Astrocyte of the cerebellum (primary cell): ENCODE measurements at regions not wholly inside any gene's neighbourhood (a gene's known extent, or its start where the extent isn't known, plus 50 kb on each side); places are given as distances from the start of the nearest gene placed in this dataset.
"Not testable (repeated sequence)": the region's sequence is repeated elsewhere in the genome, so short reads cannot be mapped to it uniquely, and the experiment has no call there.

Experiments
- DNase-seq: peaks from one replicate; pipeline ENCODE4 v3.0.0-alpha.2; 2011; ENCODE audit warnings: low read depth
- H3K4me3 ChIP-seq: 2 replicates; pipeline ENCODE4 v1.5.1; 2011; ENCODE audit warnings: mild to moderate bottlenecking, low read depth, low read length, moderate library complexity
- in situ Hi-C: cut with HindIII; loops from 2 replicates; pipeline ENCODE4 v1.10.0; 2017; ENCODE audit warnings: low sequenced_read_pairs
- TF ChIP-seq, protein P1 (sequence below): IDR thresholded peaks from 2 replicates; pipeline ENCODE4 v1.5.1; 2012; ENCODE audit warnings: low read length, low read depth, moderate library complexity, mild to moderate bottlenecking; ENCODE audit errors: missing control alignments

DNA sequence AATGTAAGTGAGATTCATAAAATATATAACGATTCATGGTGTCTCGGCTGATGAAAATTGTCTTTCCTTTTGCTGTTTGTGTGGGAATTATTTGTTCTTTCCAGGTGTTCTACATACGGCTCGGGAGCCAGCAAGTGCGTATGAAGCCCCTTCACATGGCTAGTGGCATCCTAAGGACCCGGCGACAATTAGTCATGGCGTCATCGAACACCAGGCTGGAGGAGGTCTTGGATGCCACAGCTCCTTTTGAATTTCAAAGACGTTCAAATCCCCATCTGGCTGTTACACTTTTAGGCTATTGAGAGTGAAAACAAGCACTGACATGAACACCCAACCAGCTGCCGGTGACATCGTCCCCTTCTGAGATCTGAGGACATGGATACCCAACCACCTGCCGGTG, 397.7 kb upstream of the TNRC6C start:
- in situ Hi-C loops = no loop called here
- no peak for DNase-seq
- no peak overlapping the region for H3K4me3 ChIP-seq
- TF ChIP-seq, protein P1, sequence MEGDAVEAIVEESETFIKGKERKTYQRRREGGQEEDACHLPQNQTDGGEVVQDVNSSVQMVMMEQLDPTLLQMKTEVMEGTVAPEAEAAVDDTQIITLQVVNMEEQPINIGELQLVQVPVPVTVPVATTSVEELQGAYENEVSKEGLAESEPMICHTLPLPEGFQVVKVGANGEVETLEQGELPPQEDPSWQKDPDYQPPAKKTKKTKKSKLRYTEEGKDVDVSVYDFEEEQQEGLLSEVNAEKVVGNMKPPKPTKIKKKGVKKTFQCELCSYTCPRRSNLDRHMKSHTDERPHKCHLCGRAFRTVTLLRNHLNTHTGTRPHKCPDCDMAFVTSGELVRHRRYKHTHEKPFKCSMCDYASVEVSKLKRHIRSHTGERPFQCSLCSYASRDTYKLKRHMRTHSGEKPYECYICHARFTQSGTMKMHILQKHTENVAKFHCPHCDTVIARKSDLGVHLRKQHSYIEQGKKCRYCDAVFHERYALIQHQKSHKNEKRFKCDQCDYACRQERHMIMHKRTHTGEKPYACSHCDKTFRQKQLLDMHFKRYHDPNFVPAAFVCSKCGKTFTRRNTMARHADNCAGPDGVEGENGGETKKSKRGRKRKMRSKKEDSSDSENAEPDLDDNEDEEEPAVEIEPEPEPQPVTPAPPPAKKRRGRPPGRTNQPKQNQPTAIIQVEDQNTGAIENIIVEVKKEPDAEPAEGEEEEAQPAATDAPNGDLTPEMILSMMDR = no peak

DNA sequence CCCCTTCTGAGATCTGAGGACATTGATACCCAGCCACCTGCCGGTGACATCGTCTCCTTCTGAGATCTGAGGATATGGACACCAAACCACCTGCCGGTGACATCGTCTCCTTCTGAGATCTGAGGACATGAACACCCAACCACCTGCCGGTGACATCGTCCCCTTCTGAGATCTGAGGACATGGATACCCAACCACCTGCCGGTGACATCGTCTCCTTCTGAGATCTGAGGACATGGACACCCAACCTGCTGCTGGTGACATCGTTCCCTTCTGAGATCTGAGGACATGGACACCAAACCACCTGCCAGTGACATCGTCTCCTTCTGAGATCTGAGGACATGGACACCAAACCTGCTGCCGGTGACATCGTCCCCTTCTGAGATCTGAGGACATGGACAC, 396.1 kb upstream of the TNRC6C start:
- H3K4me3 ChIP-seq, DNase-seq, in situ Hi-C loops: not testable (repeated sequence)

DNA sequence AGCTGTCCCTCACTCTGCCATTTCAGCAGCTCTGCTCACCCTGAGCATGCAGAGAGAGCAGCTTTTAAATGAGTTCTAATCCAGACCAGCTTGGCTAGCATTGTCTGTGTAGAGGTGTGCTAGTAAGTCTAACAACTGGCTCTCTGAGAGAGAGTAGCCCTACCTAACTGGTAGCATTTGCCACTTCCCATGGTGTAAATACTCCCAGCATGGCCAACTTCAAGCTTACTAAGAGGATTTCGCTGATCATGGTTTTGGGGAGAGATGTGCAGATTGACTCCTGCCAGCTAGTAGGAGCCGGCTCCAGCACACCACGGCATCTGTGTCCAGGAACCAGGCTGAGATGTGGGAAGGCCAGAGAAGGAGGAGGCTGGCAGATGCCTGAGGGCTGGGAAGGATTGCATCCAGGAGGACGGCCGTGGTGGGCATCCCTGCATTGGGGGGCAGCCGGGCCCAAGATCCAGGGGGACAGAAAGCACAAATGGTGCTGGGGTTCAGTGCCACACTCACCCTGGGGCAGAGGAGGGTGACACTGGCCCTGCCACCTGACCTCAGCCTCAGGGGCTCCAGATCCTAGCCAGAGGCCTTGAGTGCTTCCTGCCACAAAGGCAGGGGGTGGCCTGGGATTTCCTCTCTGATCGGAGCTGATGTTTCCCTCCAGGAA, 394.9 kb upstream of the TNRC6C start:
- in situ Hi-C loops = no loop called here

DNA sequence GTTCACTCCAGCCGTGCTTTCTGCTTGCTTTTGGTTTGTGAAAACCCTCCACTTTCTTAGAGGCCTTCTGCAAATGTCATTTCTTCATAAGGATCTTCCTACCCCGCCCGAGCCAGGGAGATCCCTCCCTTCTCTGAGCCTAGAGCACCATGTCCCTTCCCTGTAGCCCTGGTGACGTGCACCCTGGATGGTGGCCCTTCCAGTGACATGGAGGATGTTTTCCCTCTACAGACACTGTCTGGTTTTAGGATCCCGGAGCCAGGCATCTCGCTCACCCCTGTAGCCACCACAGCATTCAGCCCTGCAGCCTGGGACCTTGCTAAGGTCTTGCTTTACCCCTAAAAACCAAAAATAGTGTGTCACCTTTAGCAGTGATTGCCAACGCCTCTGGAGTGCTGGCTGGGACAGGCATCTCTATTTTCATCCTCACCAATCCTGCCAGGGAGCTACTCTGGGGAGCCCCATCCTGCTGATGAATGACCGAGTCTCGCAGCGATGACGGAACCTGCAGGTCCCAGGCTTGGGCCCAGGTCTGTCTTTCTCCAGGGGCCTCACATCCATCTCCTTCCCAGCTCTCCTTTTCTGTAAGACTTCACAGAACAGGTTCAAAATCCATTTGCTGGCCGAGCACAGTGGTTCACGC, 394.1 kb upstream of the TNRC6C start:
- no peak overlapping the region for H3K4me3 ChIP-seq
- in situ Hi-C loops = no loop called here
- TF ChIP-seq, protein P1 = no peak
- no peak for DNase-seq

More for the DNA sequence above, 394.9 kb upstream of the TNRC6C start:
- no peak for DNase-seq
- TF ChIP-seq, protein P1 = no peak
- no peak overlapping the region for H3K4me3 ChIP-seq

DNA sequence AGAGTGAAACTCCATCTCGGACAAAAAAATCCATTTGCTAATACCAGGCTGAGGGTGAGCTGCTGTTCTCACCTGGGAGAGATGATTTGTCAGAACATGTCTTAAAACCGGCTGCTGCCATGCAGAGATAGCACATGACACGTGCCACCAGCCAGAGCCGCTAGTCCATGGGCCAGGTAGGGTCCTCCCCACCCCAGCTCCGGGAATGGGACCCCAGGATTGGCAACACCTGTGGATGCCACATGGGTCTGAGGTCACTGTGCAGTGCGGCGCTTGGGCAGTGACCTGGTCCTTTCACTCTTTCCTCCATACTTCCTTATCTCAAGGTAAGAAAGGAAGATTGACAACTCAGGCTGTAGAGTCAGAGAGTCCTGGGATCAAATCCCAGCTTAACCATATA, 393.3 kb upstream of the TNRC6C start:
- in situ Hi-C loops = no loop called here
- TF ChIP-seq, protein P1 = no peak
- H3K4me3 ChIP-seq = no peak overlapping the region
- DNase-seq = no peak

DNA sequence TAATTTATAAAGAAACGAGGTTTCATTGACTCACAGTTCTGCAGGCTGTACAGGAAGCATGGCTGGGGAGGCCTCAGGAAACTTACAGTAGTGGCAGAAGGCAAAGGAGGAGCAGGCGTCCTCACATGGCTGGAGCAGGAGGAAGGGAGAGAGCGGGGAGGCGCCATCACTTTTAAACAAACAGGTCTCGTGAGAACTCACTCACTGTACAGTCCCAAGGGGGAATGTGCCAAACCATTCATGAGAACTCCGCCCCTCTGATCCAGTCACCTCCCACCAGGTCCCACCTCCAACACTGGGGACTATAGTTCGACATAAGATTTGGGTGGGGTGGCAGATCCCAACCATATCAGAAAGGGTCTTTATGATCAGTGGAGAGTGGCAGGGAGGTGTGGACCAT, 392.4 kb upstream of the TNRC6C start:
- DNase-seq = no peak
- TF ChIP-seq, protein P1 = no peak
- in situ Hi-C loops = no loop called here
- H3K4me3 ChIP-seq = no peak overlapping the region

DNA sequence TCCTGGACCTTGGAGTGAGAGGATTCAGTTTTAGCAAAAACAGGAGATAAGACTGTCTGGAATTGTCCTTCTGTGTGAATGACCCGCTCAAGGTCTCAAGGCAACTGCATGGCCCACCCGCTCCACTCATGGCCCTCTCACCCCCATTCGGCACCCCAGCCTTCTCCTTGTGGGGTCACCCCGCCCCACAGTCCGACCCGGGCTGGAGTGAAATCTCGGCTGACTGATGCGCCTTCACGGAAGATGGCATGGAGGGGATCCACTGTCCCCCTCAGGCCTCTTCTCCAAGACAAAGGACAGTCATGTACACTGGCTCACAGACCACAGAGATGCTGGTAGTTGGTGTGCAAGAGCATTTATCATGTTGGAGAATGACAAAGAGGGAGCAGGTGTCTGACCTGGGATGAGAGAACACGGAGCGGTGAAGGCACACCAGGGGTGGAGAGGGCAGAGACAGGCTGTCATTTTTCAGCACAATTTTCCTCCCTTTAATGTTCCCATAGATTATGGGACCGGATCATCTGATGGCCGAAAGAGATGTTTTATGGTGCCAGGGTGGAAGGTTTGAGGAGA, 391.9 kb upstream of the TNRC6C start:
- no peak overlapping the region for H3K4me3 ChIP-seq
- in situ Hi-C loops = no loop called here
- TF ChIP-seq, protein P1 = no peak
- DNase-seq = no peak
